ENCODE measurements at regions not wholly inside any gene's neighbourhood (a gene's known extent, or its start where the extent isn't known, plus 50 kb on each side); places are given as distances from the start of the nearest gene placed in this dataset.

GRCh38 chr13:77398825-77399620 lies 72.1 kb upstream of the MYCBP2 start:
- Histone ChIP-seq H3K9me3 (no peaks in the 10 kb centered on the region), H3K4me1 (no peaks in the 10 kb centered on the region), H3K4me3 (no peak overlapping the region), H3K27me3 (no peaks in the 10 kb centered on the region), H3K27ac (no peak overlapping the region), H3K36me3 (no peaks in the 10 kb centered on the region)
- no peak for TF ChIP-seq EP300 (IDR thresholded peaks at IDR 0.05)
- intact Hi-C loops (cut with DNase I) = no loop called here
- WGBS, 2 donors = 87 to 88% methylated on average over 3 of the region's 3 CpGs
- no peak for DNase-seq

DNA sequence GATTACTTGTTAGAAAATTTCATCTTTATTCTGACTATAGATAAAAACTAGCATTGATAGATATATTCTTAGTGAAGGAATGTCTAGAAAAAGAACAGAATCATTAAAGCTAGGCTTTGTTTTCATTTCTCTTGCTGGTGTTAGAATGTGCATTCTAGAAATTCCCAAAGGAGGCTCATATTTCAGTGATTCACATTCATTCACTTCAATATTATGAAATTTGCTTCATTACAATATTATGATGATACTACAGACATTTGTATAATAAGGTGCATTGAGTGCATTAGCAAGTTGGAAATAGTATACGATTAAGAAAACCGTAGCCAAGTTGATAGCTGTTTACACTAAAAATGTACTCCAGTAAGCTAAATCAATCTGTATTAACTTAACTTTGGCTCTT lies 70.7 kb upstream of the MYCBP2 start:
- no peak for TF ChIP-seq POLR2A (IDR thresholded peaks at IDR 0.05)
- TF ChIP-seq EP300 (IDR thresholded peaks at IDR 0.05) = no peak
- no peak for TF ChIP-seq POLR2AphosphoS5 (IDR thresholded peaks at IDR 0.05)
- TF ChIP-seq, protein P1, sequence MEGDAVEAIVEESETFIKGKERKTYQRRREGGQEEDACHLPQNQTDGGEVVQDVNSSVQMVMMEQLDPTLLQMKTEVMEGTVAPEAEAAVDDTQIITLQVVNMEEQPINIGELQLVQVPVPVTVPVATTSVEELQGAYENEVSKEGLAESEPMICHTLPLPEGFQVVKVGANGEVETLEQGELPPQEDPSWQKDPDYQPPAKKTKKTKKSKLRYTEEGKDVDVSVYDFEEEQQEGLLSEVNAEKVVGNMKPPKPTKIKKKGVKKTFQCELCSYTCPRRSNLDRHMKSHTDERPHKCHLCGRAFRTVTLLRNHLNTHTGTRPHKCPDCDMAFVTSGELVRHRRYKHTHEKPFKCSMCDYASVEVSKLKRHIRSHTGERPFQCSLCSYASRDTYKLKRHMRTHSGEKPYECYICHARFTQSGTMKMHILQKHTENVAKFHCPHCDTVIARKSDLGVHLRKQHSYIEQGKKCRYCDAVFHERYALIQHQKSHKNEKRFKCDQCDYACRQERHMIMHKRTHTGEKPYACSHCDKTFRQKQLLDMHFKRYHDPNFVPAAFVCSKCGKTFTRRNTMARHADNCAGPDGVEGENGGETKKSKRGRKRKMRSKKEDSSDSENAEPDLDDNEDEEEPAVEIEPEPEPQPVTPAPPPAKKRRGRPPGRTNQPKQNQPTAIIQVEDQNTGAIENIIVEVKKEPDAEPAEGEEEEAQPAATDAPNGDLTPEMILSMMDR (IDR thresholded peaks at IDR 0.05) = no peak
- intact Hi-C loops (cut with DNase I) = no loop called here
- DNase-seq = no peak
- Histone ChIP-seq H3K27ac (no peak overlapping the region), H3K4me1 (no peaks in the 10 kb centered on the region), H3K36me3 (no peaks in the 10 kb centered on the region), H3K9me3 (no peaks in the 10 kb centered on the region), H3K4me3 (no peak overlapping the region), H3K27me3 (no peaks in the 10 kb centered on the region)
- WGBS, 2 donors = 84 to 91% methylated on average over 2 of the region's 2 CpGs

DNA sequence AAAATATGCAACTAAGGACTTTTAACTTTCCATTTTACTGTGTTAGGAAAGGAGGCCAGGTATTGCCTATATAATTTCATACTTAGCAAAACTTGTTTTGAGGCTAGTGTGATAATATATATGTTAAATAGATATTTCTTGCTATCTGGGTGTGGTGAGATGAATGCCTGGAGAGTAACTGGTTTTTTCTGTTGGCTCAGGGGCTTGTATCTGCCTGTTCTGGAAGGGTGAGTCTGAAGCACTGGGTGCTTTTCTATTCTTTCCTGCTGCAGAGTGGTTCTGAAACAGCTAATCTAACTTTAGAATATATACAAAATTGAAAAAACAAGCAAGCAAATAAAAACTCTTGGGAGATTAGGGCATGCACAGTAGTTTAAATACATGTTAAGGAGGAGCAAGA lies 64.6 kb upstream of the MYCBP2 start:
- Histone ChIP-seq H3K36me3 (no peaks in the 10 kb centered on the region), H3K4me1 (no peaks in the 10 kb centered on the region), H3K4me3 (no peak overlapping the region), H3K27me3 (no peaks in the 10 kb centered on the region), H3K27ac (no peak overlapping the region), H3K9me3 (no peaks in the 10 kb centered on the region)
- no peak for DNase-seq
- intact Hi-C loops (cut with DNase I) = no loop called here
- TF ChIP-seq POLR2AphosphoS5 (IDR thresholded peaks at IDR 0.05) (no peak), EP300 (IDR thresholded peaks at IDR 0.05) (no peak), POLR2A (IDR thresholded peaks at IDR 0.05) (no peak)
- TF ChIP-seq, protein P1 (IDR thresholded peaks at IDR 0.05) = no peak

DNA sequence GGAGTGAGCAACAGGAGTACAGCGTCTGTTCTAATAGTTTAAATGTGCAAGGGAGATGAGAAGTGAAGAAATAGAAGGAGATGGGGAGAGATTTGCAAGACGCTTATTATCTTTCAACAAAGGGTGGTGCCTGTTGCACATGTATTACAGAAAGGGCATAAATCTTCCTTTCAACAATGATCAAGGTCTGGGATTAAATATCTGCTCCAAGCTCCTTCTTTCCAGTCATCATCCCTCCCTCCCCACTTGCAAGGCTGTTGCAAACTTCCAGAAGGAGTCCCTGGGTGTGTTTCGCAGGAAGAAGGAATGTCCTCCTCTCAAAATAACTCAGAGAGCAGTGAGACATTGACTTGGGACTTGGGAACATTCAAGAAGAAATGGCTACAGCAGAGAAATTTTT lies 63.5 kb upstream of the MYCBP2 start:
- intact Hi-C loops (cut with DNase I) = no loop called here
- H3K36me3 ChIP-seq = no peaks in the 10 kb centered on the region
- no peaks in the 10 kb centered on the region for H3K4me1 ChIP-seq
- no peak overlapping the region for H3K27ac ChIP-seq
- WGBS, 2 donors = 66 to 79% methylated on average over 3 of the region's 3 CpGs
- TF ChIP-seq EP300 (IDR thresholded peaks at IDR 0.05) (no peak), POLR2A (IDR thresholded peaks at IDR 0.05) (no peak), POLR2AphosphoS5 (IDR thresholded peaks at IDR 0.05) (no peak)
- TF ChIP-seq, protein P1 (IDR thresholded peaks at IDR 0.05) = no peak
- no peak overlapping the region for H3K4me3 ChIP-seq
- H3K27me3 ChIP-seq = no peaks in the 10 kb centered on the region
- H3K9me3 ChIP-seq = no peaks in the 10 kb centered on the region
- DNase-seq = no peak

- Histone ChIP-seq H3K27ac (no peak overlapping the region), H3K4me3 (no peak overlapping the region), H3K9me3 (no peaks in the 10 kb centered on the region), H3K27me3 (no peaks in the 10 kb centered on the region), H3K4me1 (no peaks in the 10 kb centered on the region), H3K36me3 (no peaks in the 10 kb centered on the region)
- no peak for DNase-seq
- intact Hi-C loops (cut with DNase I) = no loop called here
- TF ChIP-seq POLR2A (IDR thresholded peaks at IDR 0.05) = no peak
- no peak for TF ChIP-seq POLR2AphosphoS5 (IDR thresholded peaks at IDR 0.05)
- no peak for TF ChIP-seq EP300 (IDR thresholded peaks at IDR 0.05)
- TF ChIP-seq, protein P1 (IDR thresholded peaks at IDR 0.05) = no peak
Measured at GRCh38 chr13:77389625-77390000, 62.7 kb upstream of the MYCBP2 start.
